ENCODE measurements at regions not wholly inside any gene's neighbourhood (a gene's known extent, or its start where the extent isn't known, plus 50 kb on each side); places are given as distances from the start of the nearest gene placed in this dataset.

GRCh38 chr11:76291576-76292526 lies 85.5 kb upstream of the WNT11 start:
- ChIA-PET CTCF (interaction anchor here (4.1 kb wide), 1 partner anchor 84 kb away, joined by 40 read pairs; no protein-coding TSS in a partner anchor), POLR2A (interaction anchor here (0.8 kb wide), 1 partner anchor 57 kb away, joined by 3 read pairs; no protein-coding TSS in a partner anchor)
- no peaks in the 10 kb centered on the region for H3K9me3 Mint-ChIP-seq
- H3K36me3 Mint-ChIP-seq (ENCODE audit: low read depth): no peaks in the 10 kb centered on the region
- no peaks in the 10 kb centered on the region for H3K27me3 Mint-ChIP-seq
- H3K4me1 Mint-ChIP-seq (ENCODE audit: low read depth): peaks cover 32% of the 10 kb centered on the region
- no peak for TF ChIP-seq CTCF (IDR thresholded peaks at IDR 0.05)
- no peak overlapping the region for H3K27ac Mint-ChIP-seq
- H3K4me3 Mint-ChIP-seq: no peak overlapping the region
- ATAC-seq: no peak
- intact Hi-C loops (cut with micrococcal nuclease): no loop called here
- DNase-seq: no peak

- peak overlapping the region; percentile 2 for H3K4me3 Mint-ChIP-seq
- CTCF ChIA-PET: interaction anchor here (1.1 to 6.4 kb wide), 2 partner anchors 57 to 80 kb away, joined by 3 to 65 read pairs; partner anchors contain the start of gene WNT11
- H3K27ac Mint-ChIP-seq: peak overlapping the region; percentile 83
- DNase-seq (peak; percentile 31), ATAC-seq (peak; percentile 64)
- POLR2A ChIA-PET: interaction anchor here (0.6 kb wide), 1 partner anchor 385 kb away, joined by 3 read pairs; no protein-coding TSS in a partner anchor
- no peaks in the 10 kb centered on the region for H3K27me3 Mint-ChIP-seq
- intact Hi-C loops (cut with micrococcal nuclease): no loop called here
- no peaks in the 10 kb centered on the region for H3K36me3 Mint-ChIP-seq (ENCODE audit: low read depth)
- no peaks in the 10 kb centered on the region for H3K9me3 Mint-ChIP-seq
- no peak for TF ChIP-seq CTCF (IDR thresholded peaks at IDR 0.05)
- H3K4me1 Mint-ChIP-seq (ENCODE audit: low read depth): peaks cover 31% of the 10 kb centered on the region
Measured at GRCh38 chr11:76288166-76288980, 82.1 kb upstream of the WNT11 start.

- ChIA-PET CTCF (interaction anchor here (0.7 to 6.4 kb wide), 4 partner anchors 22 to 79 kb away, joined by 3 to 65 read pairs (median 3); partner anchors contain the start of gene WNT11), POLR2A (no interaction called here)
- no peak overlapping the region for H3K4me3 Mint-ChIP-seq
- no peak for TF ChIP-seq CTCF (IDR thresholded peaks at IDR 0.05)
- no peaks in the 10 kb centered on the region for H3K36me3 Mint-ChIP-seq (ENCODE audit: low read depth)
- H3K9me3 Mint-ChIP-seq: no peaks in the 10 kb centered on the region
- no peaks in the 10 kb centered on the region for H3K27me3 Mint-ChIP-seq
- ATAC-seq: no peak
- intact Hi-C loops (cut with micrococcal nuclease): no loop called here
- no peak overlapping the region for H3K27ac Mint-ChIP-seq
- H3K4me1 Mint-ChIP-seq (ENCODE audit: low read depth): peaks cover 23% of the 10 kb centered on the region
- DNase-seq: no peak
Measured at GRCh38 chr11:76287227-76287626, 80.9 kb upstream of the WNT11 start.

GRCh38 chr11:76285397-76286104 lies 79.2 kb upstream of the WNT11 start:
- CTCF ChIA-PET: interaction anchor here (6.4 kb wide), 1 partner anchor 77 kb away, joined by 65 read pairs; the partner anchor contains the start of gene WNT11
- no peak for DNase-seq
- H3K36me3 Mint-ChIP-seq (ENCODE audit: low read depth): no peaks in the 10 kb centered on the region
- H3K27ac Mint-ChIP-seq: no peak overlapping the region
- ATAC-seq: no peak
- POLR2A ChIA-PET: no interaction called here
- H3K4me1 Mint-ChIP-seq (ENCODE audit: low read depth): peaks cover 26% of the 10 kb centered on the region
- no peak overlapping the region for H3K4me3 Mint-ChIP-seq
- TF ChIP-seq CTCF (IDR thresholded peaks at IDR 0.05): no peak
- intact Hi-C loops (cut with micrococcal nuclease): no loop called here
- H3K9me3 Mint-ChIP-seq: no peaks in the 10 kb centered on the region
- no peaks in the 10 kb centered on the region for H3K27me3 Mint-ChIP-seq

Measured in activated CD8-positive, alpha-beta T cell treated with anti-CD3 and anti-CD28 coated beads for 36 hours (primary cell).